OCI-LY7 (cell line): ENCODE measurements at regions not wholly inside any gene's neighbourhood (a gene's known extent, or its start where the extent isn't known, plus 50 kb on each side); places are given as distances from the start of the nearest gene placed in this dataset.
"Not testable (repeated sequence)": the region's sequence is repeated elsewhere in the genome, so short reads cannot be mapped to it uniquely, and the experiment has no call there.

Experiments used
- EZH2phosphoT487 ChIP-seq: fragments of 200-600 bp; sonication (generic); IDR thresholded peaks from 2 replicates; pipeline ENCODE4 v1.6.1; 2018; ENCODE audit warnings: low read depth, borderline replicate concordance, mild to moderate bottlenecking, mixed run types, antibody characterized with exemption, low read length, moderate library complexity, mixed read lengths
- TF ChIP-seq, protein P1 (sequence below): fragments of 200-600 bp; sonication (generic); conservative IDR thresholded peaks from 2 replicates; pipeline ENCODE4 v1.5.1; 2014; ENCODE audit warnings: mild to moderate bottlenecking, antibody characterized with exemption, low read length, moderate library complexity, mixed read lengths

DNA sequence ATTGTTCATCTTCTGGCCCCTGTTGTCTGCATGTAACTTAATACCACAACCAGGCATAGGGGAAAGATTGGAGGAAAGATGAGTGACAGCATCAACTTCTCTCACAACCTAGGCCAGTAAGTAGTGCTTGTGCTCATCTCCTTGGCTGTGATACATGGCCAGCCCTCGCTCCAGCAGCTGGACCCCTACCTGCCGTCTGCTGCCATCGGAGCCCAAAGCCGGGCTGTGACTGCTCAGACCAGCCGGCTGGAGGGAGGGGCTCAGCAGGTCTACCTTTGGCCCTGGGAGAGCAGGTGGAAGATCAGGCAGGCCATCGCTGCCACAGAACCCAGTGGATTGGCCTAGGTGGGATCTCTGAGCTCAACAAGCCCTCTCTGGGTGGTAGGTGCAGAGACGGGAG is 268.8 kb downstream of the OR4F29 start:
- TF ChIP-seq, protein P1, sequence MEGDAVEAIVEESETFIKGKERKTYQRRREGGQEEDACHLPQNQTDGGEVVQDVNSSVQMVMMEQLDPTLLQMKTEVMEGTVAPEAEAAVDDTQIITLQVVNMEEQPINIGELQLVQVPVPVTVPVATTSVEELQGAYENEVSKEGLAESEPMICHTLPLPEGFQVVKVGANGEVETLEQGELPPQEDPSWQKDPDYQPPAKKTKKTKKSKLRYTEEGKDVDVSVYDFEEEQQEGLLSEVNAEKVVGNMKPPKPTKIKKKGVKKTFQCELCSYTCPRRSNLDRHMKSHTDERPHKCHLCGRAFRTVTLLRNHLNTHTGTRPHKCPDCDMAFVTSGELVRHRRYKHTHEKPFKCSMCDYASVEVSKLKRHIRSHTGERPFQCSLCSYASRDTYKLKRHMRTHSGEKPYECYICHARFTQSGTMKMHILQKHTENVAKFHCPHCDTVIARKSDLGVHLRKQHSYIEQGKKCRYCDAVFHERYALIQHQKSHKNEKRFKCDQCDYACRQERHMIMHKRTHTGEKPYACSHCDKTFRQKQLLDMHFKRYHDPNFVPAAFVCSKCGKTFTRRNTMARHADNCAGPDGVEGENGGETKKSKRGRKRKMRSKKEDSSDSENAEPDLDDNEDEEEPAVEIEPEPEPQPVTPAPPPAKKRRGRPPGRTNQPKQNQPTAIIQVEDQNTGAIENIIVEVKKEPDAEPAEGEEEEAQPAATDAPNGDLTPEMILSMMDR, result not testable (repeated sequence)
- TF ChIP-seq EZH2phosphoT487, result not testable (repeated sequence)
